ENCODE measurements at regions not wholly inside any gene's neighbourhood (a gene's known extent, or its start where the extent isn't known, plus 50 kb on each side); places are given as distances from the start of the nearest gene placed in this dataset.

- TF ChIP-seq CTCF (IDR thresholded peaks at IDR 0.05), result no peak
- DNase-seq (ENCODE audit: low spot score) (no peak), ATAC-seq (ENCODE audit: low FRiP score) (no peak)
These were observed 484.3 kb upstream of the LRATD1 start for GRCh38 chr2:14148216-14148615.

- TF ChIP-seq CTCF (IDR thresholded peaks at IDR 0.05), result no peak
- ATAC-seq (ENCODE audit: low FRiP score) (no peak), DNase-seq (ENCODE audit: low spot score) (no peak)
These were observed 474.7 kb upstream of the LRATD1 start for GRCh38 chr2:14157816-14158215.

- DNase-seq (ENCODE audit: low spot score) (no peak), ATAC-seq (ENCODE audit: low FRiP score) (no peak)
- no peak for TF ChIP-seq CTCF (IDR thresholded peaks at IDR 0.05)
These were observed 452.2 kb upstream of the LRATD1 start for GRCh38 chr2:14180333-14180732.

- no peak for ATAC-seq (ENCODE audit: low FRiP score)
- TF ChIP-seq CTCF (IDR thresholded peaks at IDR 0.05), result no peak
- no peak for DNase-seq (ENCODE audit: low spot score)
These were observed 450.1 kb upstream of the LRATD1 start for GRCh38 chr2:14182227-14182946.

- DNase-seq (ENCODE audit: low spot score) (no peak), ATAC-seq (ENCODE audit: low FRiP score) (no peak)
- no peak for TF ChIP-seq CTCF (IDR thresholded peaks at IDR 0.05)
These were observed 446.6 kb upstream of the LRATD1 start for GRCh38 chr2:14185906-14186305.

GRCh38 chr2:14188446-14188845 lies 444.1 kb upstream of the LRATD1 start:
- no peak for ATAC-seq (ENCODE audit: low FRiP score)
- TF ChIP-seq CTCF (IDR thresholded peaks at IDR 0.05), result no peak
- no peak for DNase-seq (ENCODE audit: low spot score)

- DNase-seq (ENCODE audit: low spot score) (no peak), ATAC-seq (ENCODE audit: low FRiP score) (no peak)
- TF ChIP-seq CTCF (IDR thresholded peaks at IDR 0.05), result no peak
These were observed 442.6 kb upstream of the LRATD1 start for GRCh38 chr2:14189929-14190328.

Data from omental fat pad (tissue), 3 donors.